ENCODE measurements at regions not wholly inside any gene's neighbourhood (a gene's known extent, or its start where the extent isn't known, plus 50 kb on each side); places are given as distances from the start of the nearest gene placed in this dataset.

- no peak for TF ChIP-seq CTCF (IDR thresholded peaks at IDR 0.05; ENCODE audit: control extremely low read depth, extremely low read depth)
- ATAC-seq (ENCODE audit: insufficient read depth, low FRiP score), result no peak
- Histone ChIP-seq H3K4me1 (ENCODE audit: control insufficient read depth in 5 of 5, insufficient read depth in 5 of 5, low read length in 5 of 5) (no peaks in the 10 kb centered on the region), H3K4me3 (no peak overlapping the region), H3K27me3 (ENCODE audit: control insufficient read depth in 3 of 3, insufficient read depth in 3 of 3, low read length in 2 of 3) (no peaks in the 10 kb centered on the region), H3K27ac (ENCODE audit: low read depth in 1 of 2, low read length in 1 of 2) (no peak overlapping the region), H3K36me3 (ENCODE audit: control insufficient read depth in 4 of 4, insufficient read depth in 4 of 4, low read length in 4 of 4) (no peaks in the 10 kb centered on the region), H3K9ac (ENCODE audit: insufficient read depth in 1 of 2, low read length in 2 of 2) (no peak overlapping the region), H3K9me3 (ENCODE audit: control insufficient read depth in 4 of 4, insufficient read depth in 3 of 4, low read length in 3 of 4) (peaks cover 0 to 2% (median 0%) of the 10 kb centered on the region in 4 donors)
- DNase-seq, result no peak
- 55 to 66% methylated on average over 1 of the region's 1 CpG for WGBS, 2 donors
Observed at GRCh38 chr11:10918275-10918674, 60.4 kb upstream of the ZBED5 start.

- no peak overlapping the region for H3K9ac ChIP-seq (ENCODE audit: insufficient read depth in 1 of 2, low read length in 2 of 2)
- ATAC-seq (ENCODE audit: insufficient read depth, low FRiP score), result no peak
- H3K4me1 ChIP-seq (ENCODE audit: control insufficient read depth in 5 of 5, insufficient read depth in 5 of 5, low read length in 5 of 5), result no peaks in the 10 kb centered on the region
- no peak for TF ChIP-seq CTCF (IDR thresholded peaks at IDR 0.05; ENCODE audit: control extremely low read depth, extremely low read depth)
- peaks cover 0 to 2% (median 0%) of the 10 kb centered on the region in 4 donors for H3K9me3 ChIP-seq (ENCODE audit: control insufficient read depth in 4 of 4, insufficient read depth in 3 of 4, low read length in 3 of 4)
- no peak overlapping the region for H3K4me3 ChIP-seq
- H3K27ac ChIP-seq (ENCODE audit: low read depth in 1 of 2, low read length in 1 of 2), result no peak overlapping the region
- H3K36me3 ChIP-seq (ENCODE audit: control insufficient read depth in 4 of 4, insufficient read depth in 4 of 4, low read length in 4 of 4), result no peaks in the 10 kb centered on the region
- no peaks in the 10 kb centered on the region for H3K27me3 ChIP-seq (ENCODE audit: control insufficient read depth in 3 of 3, insufficient read depth in 3 of 3, low read length in 2 of 3)
- 50 to 100% methylated on average over 1 of the region's 1 CpG for WGBS, 2 donors
- no peak for DNase-seq
Observed at GRCh38 chr11:10917802-10918201, 59.9 kb upstream of the ZBED5 start.

GRCh38 chr11:10916665-10917064 is 58.8 kb upstream of the ZBED5 start:
- TF ChIP-seq CTCF (IDR thresholded peaks at IDR 0.05; ENCODE audit: control extremely low read depth, extremely low read depth), result no peak
- Histone ChIP-seq H3K9ac (ENCODE audit: insufficient read depth in 1 of 2, low read length in 2 of 2) (no peak overlapping the region), H3K4me1 (ENCODE audit: control insufficient read depth in 5 of 5, insufficient read depth in 5 of 5, low read length in 5 of 5) (peaks cover 0 to 7% (median 0%) of the 10 kb centered on the region in 5 donors), H3K27ac (ENCODE audit: low read depth in 1 of 2, low read length in 1 of 2) (no peak overlapping the region), H3K27me3 (ENCODE audit: control insufficient read depth in 3 of 3, insufficient read depth in 3 of 3, low read length in 2 of 3) (no peaks in the 10 kb centered on the region), H3K9me3 (ENCODE audit: control insufficient read depth in 4 of 4, insufficient read depth in 3 of 4, low read length in 3 of 4) (peaks cover 0 to 2% (median 0%) of the 10 kb centered on the region in 4 donors), H3K4me3 (no peak overlapping the region), H3K36me3 (ENCODE audit: control insufficient read depth in 4 of 4, insufficient read depth in 4 of 4, low read length in 4 of 4) (no peaks in the 10 kb centered on the region)
- no peak for ATAC-seq (ENCODE audit: insufficient read depth, low FRiP score)
- WGBS, 2 donors, result 0% methylated on average over 1 of the region's 1 CpG
- no peak for DNase-seq

- no peak for ATAC-seq (ENCODE audit: insufficient read depth, low FRiP score)
- Histone ChIP-seq H3K4me1 (ENCODE audit: control insufficient read depth in 5 of 5, insufficient read depth in 5 of 5, low read length in 5 of 5) (peaks cover 0 to 11% (median 0%) of the 10 kb centered on the region in 5 donors), H3K36me3 (ENCODE audit: control insufficient read depth in 4 of 4, insufficient read depth in 4 of 4, low read length in 4 of 4) (no peaks in the 10 kb centered on the region), H3K9ac (ENCODE audit: insufficient read depth in 1 of 2, low read length in 2 of 2) (no peak overlapping the region), H3K4me3 (no peak overlapping the region), H3K27ac (ENCODE audit: low read depth in 1 of 2, low read length in 1 of 2) (no peak overlapping the region), H3K27me3 (ENCODE audit: control insufficient read depth in 3 of 3, insufficient read depth in 3 of 3, low read length in 2 of 3) (no peaks in the 10 kb centered on the region), H3K9me3 (ENCODE audit: control insufficient read depth in 4 of 4, insufficient read depth in 3 of 4, low read length in 3 of 4) (peaks cover 0 to 2% (median 0%) of the 10 kb centered on the region in 4 donors)
- no peak for DNase-seq
- no peak for TF ChIP-seq CTCF (IDR thresholded peaks at IDR 0.05; ENCODE audit: control extremely low read depth, extremely low read depth)
- WGBS, 2 donors, result 82 to 89% methylated on average over 2 of the region's 2 CpGs
Observed at GRCh38 chr11:10914050-10914449, 56.2 kb upstream of the ZBED5 start.

Data from lung (tissue), 11 donors.